IMR-90 (cell line): ENCODE measurements at regions not wholly inside any gene's neighbourhood (a gene's known extent, or its start where the extent isn't known, plus 50 kb on each side); places are given as distances from the start of the nearest gene placed in this dataset.

Experiments used
- ATAC-seq: fragments of 200-7000 bp; cut with Tn5 transposase; 2 replicates; pipeline ENCODE4 v1.9.1; 2020; ENCODE audit warnings: low read depth, mild to moderate bottlenecking, moderate library complexity
- BruUV-seq: library from RNA; stranded (reverse); fragments of 400-500 nt; replicated peaks from 2 replicates; lab custom pipeline; 2021; lab: Mats Ljungman, UMichigan
- CTCF ChIA-PET: fragments of 300-600 bp; formaldehyde crosslinking; extraction: SDS; loops from one replicate; lab custom pipeline; 2021; ENCODE audit warnings: antibody characterized with exemption; lab: Yijun Ruan, JAX
- POLR2A ChIA-PET: fragments of 300-600 bp; sonication (Branson Sonifier 250); formaldehyde crosslinking; loops from one replicate; lab custom pipeline; 2022; ENCODE audit warnings: antibody characterized with exemption; ENCODE audit not compliant: unreplicated experiment; lab: Charles Lee
- DNase-seq: peaks from one replicate; pipeline ENCODE4 v3.0.0; 2013
- H2AFZ ChIP-seq: replicated peaks from 2 replicates; pipeline ENCODE3; 2013; ENCODE audit warnings: low read length, mild to moderate bottlenecking; ENCODE audit not compliant: poor library complexity
- H2AK5ac ChIP-seq: 2 replicates; pipeline ENCODE4 v1.6.1; 2013; ENCODE audit warnings: low read depth, low read length, inconsistent platforms
- H2AK9ac ChIP-seq: replicated peaks from 2 replicates; pipeline ENCODE3; 2013; ENCODE audit warnings: mild to moderate bottlenecking, low read depth, low read length, moderate library complexity; ENCODE audit not compliant: poor library complexity
- H2BK120ac ChIP-seq: 2 replicates; pipeline ENCODE4 v1.6.1; 2013; ENCODE audit warnings: low read depth, low read length, inconsistent platforms
- H2BK15ac ChIP-seq: 3 replicates; pipeline ENCODE4 v1.6.1; 2013; ENCODE audit warnings: low read depth, low read length, inconsistent platforms
- H2BK20ac ChIP-seq: 2 replicates; pipeline ENCODE4 v1.6.1; 2013; ENCODE audit warnings: low read depth, mild to moderate bottlenecking, inconsistent platforms, low read length, moderate library complexity
- H2BK5ac ChIP-seq: 2 replicates; pipeline ENCODE4 v1.6.1; 2013; ENCODE audit warnings: mild to moderate bottlenecking, low read depth, low read length, inconsistent platforms; ENCODE audit not compliant: poor library complexity, severe bottlenecking
- H3K14ac ChIP-seq: replicated peaks from 2 replicates; pipeline ENCODE4 v1.6.1; 2013; ENCODE audit warnings: low read depth, low read length, inconsistent platforms
- H3K18ac ChIP-seq: 2 replicates; pipeline ENCODE4 v1.6.1; 2013; ENCODE audit warnings: low read depth, low read length, control low read depth
- H3K23ac ChIP-seq: 2 replicates; pipeline ENCODE4 v1.6.1; 2013; ENCODE audit warnings: low read depth, low read length, inconsistent platforms
- H3K27ac ChIP-seq: 2 replicates; pipeline ENCODE4 v1.5.1; 2013; ENCODE audit warnings: mild to moderate bottlenecking, control low read depth, low read length; ENCODE audit not compliant: insufficient read depth
- H3K27me3 ChIP-seq: 2 replicates; pipeline ENCODE4 v1.6.1; 2013; ENCODE audit warnings: low read length; ENCODE audit not compliant: control insufficient read depth, insufficient read depth
- H3K36me3 ChIP-seq: 2 replicates; pipeline ENCODE4 v1.6.1; 2013; ENCODE audit warnings: low read length, mixed read lengths; ENCODE audit not compliant: control insufficient read depth, insufficient read depth
- H3K4ac ChIP-seq: 2 replicates; pipeline ENCODE4 v1.6.1; 2013; ENCODE audit warnings: low read depth, low read length, inconsistent platforms
- H3K4me1 ChIP-seq: 2 replicates; pipeline ENCODE4 v1.6.1; 2013; ENCODE audit warnings: low read length, mixed read lengths; ENCODE audit not compliant: control insufficient read depth, insufficient read depth
- H3K4me2 ChIP-seq: 2 replicates; pipeline ENCODE4 v1.6.1; 2013; ENCODE audit warnings: low read depth, mild to moderate bottlenecking, control low read depth, low read length, moderate library complexity
- H3K4me3 ChIP-seq: 2 replicates; pipeline ENCODE4 v1.5.1; 2013; ENCODE audit warnings: low read depth, mild to moderate bottlenecking, control low read depth, low read length, moderate library complexity; ENCODE audit not compliant: insufficient read depth
- H3K56ac ChIP-seq: 2 replicates; pipeline ENCODE4 v1.6.1; 2013; ENCODE audit warnings: low read length, inconsistent platforms; ENCODE audit not compliant: insufficient read depth; ENCODE audit errors: extremely low read depth
- H3K79me1 ChIP-seq, 2 experiments: 2 replicates each; pipeline ENCODE4 v1.6.1; 2013; ENCODE audit warnings: low read length in 2 of 2, inconsistent platforms in 1 of 2, low read depth in 1 of 2
- H3K9ac ChIP-seq: 2 replicates; pipeline ENCODE4 v1.6.1; 2013; ENCODE audit warnings: low read depth, low read length, control low read depth
- H3K9me1 ChIP-seq: 2 replicates; pipeline ENCODE4 v1.6.1; 2013; ENCODE audit warnings: low read length, inconsistent platforms; ENCODE audit not compliant: insufficient read depth
- H3K9me3 ChIP-seq: 2 replicates; pipeline ENCODE4 v1.6.1; 2013; ENCODE audit warnings: low read length; ENCODE audit not compliant: control insufficient read depth, insufficient read depth
- H4K20me1 ChIP-seq: 2 replicates; pipeline ENCODE4 v1.6.1; 2013; ENCODE audit warnings: low read length, inconsistent platforms; ENCODE audit not compliant: insufficient read depth
- H4K5ac ChIP-seq: 2 replicates; pipeline ENCODE4 v1.6.1; 2013; ENCODE audit warnings: mild to moderate bottlenecking, low read depth, low read length, control low read depth
- H4K8ac ChIP-seq, 2 experiments: 2 replicates each; pipeline ENCODE4 v1.6.1; 2013; ENCODE audit warnings: low read depth in 2 of 2, low read length in 2 of 2, control low read depth in 1 of 2, inconsistent platforms in 1 of 2
- H4K91ac ChIP-seq: 2 replicates; pipeline ENCODE4 v1.6.1; 2013; ENCODE audit warnings: low read depth, low read length, inconsistent platforms; ENCODE audit not compliant: insufficient read depth
- BHLHE40 ChIP-seq: fragments of 150-350 bp; IDR thresholded peaks from 2 replicates; pipeline ENCODE4 v1.6.1; 2016; ENCODE audit warnings: mild to moderate bottlenecking, low read depth, low read length
- CEBPB ChIP-seq: IDR thresholded peaks from 2 replicates; pipeline ENCODE4 v1.6.1; 2012; ENCODE audit warnings: low read depth, low read length, improper control_type of control experiment
- CHD1 ChIP-seq: IDR thresholded peaks from 2 replicates; pipeline ENCODE4 v1.6.1; 2012; ENCODE audit warnings: low read depth, low read length, improper control_type of control experiment
- CTCF ChIP-seq: conservative IDR thresholded peaks from 2 replicates; pipeline ENCODE4 v1.5.1; 2012; ENCODE audit warnings: mild to moderate bottlenecking, low read depth, low read length, improper control_type of control experiment
- ELK1 ChIP-seq: fragments of 150-350 bp; IDR thresholded peaks from 2 replicates; pipeline ENCODE4 v1.6.1; 2016; ENCODE audit warnings: low read depth, mild to moderate bottlenecking, low read length, moderate library complexity, borderline replicate concordance
- FOS ChIP-seq: fragments of 150-350 bp; IDR thresholded peaks from 2 replicates; pipeline ENCODE4 v1.6.1; 2016; ENCODE audit warnings: low read depth, low read length
- MAFK ChIP-seq: IDR thresholded peaks from 2 replicates; pipeline ENCODE4 v1.6.1; 2012; ENCODE audit warnings: low read depth, low read length, improper control_type of control experiment
- MAZ ChIP-seq: IDR thresholded peaks from 2 replicates; pipeline ENCODE4 v1.6.1; 2012; ENCODE audit warnings: low read depth, mild to moderate bottlenecking, low read length, improper control_type of control experiment, moderate library complexity, borderline replicate concordance
- MXI1 ChIP-seq: IDR thresholded peaks from 2 replicates; pipeline ENCODE4 v1.6.1; 2012; ENCODE audit warnings: low read depth, mild to moderate bottlenecking, low read length, moderate library complexity, borderline replicate concordance
- NFE2L2 ChIP-seq: fragments of 150-350 bp; IDR thresholded peaks from 2 replicates; pipeline ENCODE4 v1.6.1; 2016; ENCODE audit warnings: low read depth, mild to moderate bottlenecking, low read length
- POLR2A ChIP-seq: IDR thresholded peaks from 2 replicates; pipeline ENCODE4 v1.6.1; 2012; ENCODE audit warnings: mild to moderate bottlenecking, low read depth, low read length
- RAD21 ChIP-seq: IDR thresholded peaks from 2 replicates; pipeline ENCODE4 v1.6.1; 2012; ENCODE audit warnings: low read length, improper control_type of control experiment
- RCOR1 ChIP-seq: IDR thresholded peaks from 2 replicates; pipeline ENCODE4 v1.6.1; 2012; ENCODE audit warnings: mild to moderate bottlenecking, low read length, improper control_type of control experiment; ENCODE audit not compliant: insufficient replicate concordance
- RFX5 ChIP-seq: IDR thresholded peaks from 2 replicates; pipeline ENCODE4 v1.8.0; 2012; ENCODE audit warnings: low read depth, mild to moderate bottlenecking, low read length, moderate library complexity
- SMC3 ChIP-seq: fragments of 150-350 bp; IDR thresholded peaks from 2 replicates; pipeline ENCODE4 v1.6.1; 2016; ENCODE audit warnings: low read depth, mild to moderate bottlenecking, antibody characterized with exemption, low read length, moderate library complexity
- USF2 ChIP-seq: fragments of 150-350 bp; IDR thresholded peaks from 2 replicates; pipeline ENCODE4 v1.6.1; 2017; ENCODE audit warnings: mild to moderate bottlenecking, antibody characterized with exemption, low read length, low read depth
- WGBS, 2 experiments: methylation state at CpG; one replicate each; pipeline versions ENCODE4 v1.1.5 to v1.1.7; 2013; ENCODE audit warnings: missing lambda C conversion rate in 2 of 2; ENCODE audit not compliant: insufficient read length in 1 of 2; ENCODE audit errors: extremely low coverage in 2 of 2; 5-methylcytosine and 5-hydroxymethylcytosine counted together
- dilution Hi-C: fragments of 300-500 bp; cut with HindIII; formaldehyde crosslinking; loops from one replicate; pipeline ENCODE4 v1.14.3; 2018; ENCODE audit warnings: low sequenced_read_pairs; ENCODE audit not compliant: unreplicated experiment
- in situ Hi-C: fragments of 300-500 bp; cut with MboI; formaldehyde crosslinking; loops from 3 replicates; pipeline ENCODE4 v1.14.3; 2019; ENCODE audit warnings: low sequenced_read_pairs, inconsistent platforms, mixed read lengths
- intact Hi-C: fragments of 100-400 bp; cut with micrococcal nuclease; formaldehyde crosslinking; loops from 2 replicates; pipeline ENCODE4 v1.10.0; 2022

GRCh38 chr7:125246706-125247105 is 317.1 kb upstream of the POT1 start:
- H4K8ac ChIP-seq = no peak overlapping the region
- no peaks in the 10 kb centered on the region for H3K27me3 ChIP-seq
- H2AK5ac ChIP-seq = no peak overlapping the region
- no peak overlapping the region for H3K27ac ChIP-seq
- no peak overlapping the region for H2BK20ac ChIP-seq
- no peak for ATAC-seq
- ChIA-PET POLR2A (no interaction called here), CTCF (no interaction called here)
- BruUV-seq = no TSS peak
- H4K91ac ChIP-seq = no peak overlapping the region
- H4K20me1 ChIP-seq = no peaks in the 10 kb centered on the region
- H2AK9ac ChIP-seq = no peak overlapping the region
- H2BK15ac ChIP-seq = no peak overlapping the region
- H3K9me3 ChIP-seq = peaks cover 2% of the 10 kb centered on the region; the same call in 1 of the 2 replicates
- no peak overlapping the region for H2BK120ac ChIP-seq
- no peaks in the 10 kb centered on the region for H3K4me1 ChIP-seq
- no peak overlapping the region for H3K9ac ChIP-seq
- H3K4me3 ChIP-seq = no peak overlapping the region
- H3K14ac ChIP-seq = no peak overlapping the region
- no peak overlapping the region for H3K56ac ChIP-seq
- WGBS, 2 experiments = no CpG with 5 or more reads among the region's 1 CpG
- dilution Hi-C loops = no loop called here
- no peak overlapping the region for H4K5ac ChIP-seq
- no peak overlapping the region for H2BK5ac ChIP-seq
- no peak for DNase-seq
- TF ChIP-seq MAZ (no peak), NFE2L2 (no peak), USF2 (no peak), MXI1 (no peak), RFX5 (no peak), CHD1 (no peak), FOS (no peak), ELK1 (no peak), CTCF (no peak), SMC3 (no peak), CEBPB (no peak), POLR2A (no peak), MAFK (no peak), RCOR1 (no peak), RAD21 (no peak), BHLHE40 (no peak)
- H3K23ac ChIP-seq = no peak overlapping the region
- H3K36me3 ChIP-seq = no peaks in the 10 kb centered on the region
- no peak overlapping the region for H2AFZ ChIP-seq
- H3K4me2 ChIP-seq = no peak overlapping the region
- H3K18ac ChIP-seq = no peak overlapping the region
- no peak overlapping the region for H3K4ac ChIP-seq
- intact Hi-C loops = no loop called here
- no peaks in the 10 kb centered on the region for H3K79me1 ChIP-seq
- H3K9me1 ChIP-seq = no peaks in the 10 kb centered on the region
- in situ Hi-C loops = no loop called here
